Heart right ventricle (tissue), 16 donors: ENCODE measurements at regions not wholly inside any gene's neighbourhood (a gene's known extent, or its start where the extent isn't known, plus 50 kb on each side); places are given as distances from the start of the nearest gene placed in this dataset.

Source experiments
- ATAC-seq, 8 donors: fragments of 200-7000 bp; cut with Tn5 transposase; one replicate each; pipeline ENCODE4 v1.9.1; 2020; ENCODE audit warnings: mild to moderate bottlenecking in 8 of 8, moderate library complexity in 8 of 8, moderate number of reproducible peaks in 1 of 8
- DNase-seq, 2 donors: peaks; one replicate each; pipeline ENCODE4 v3.0.0-alpha.2; 2020
- H3K27ac ChIP-seq, 10 donors: fragments of 200-600 bp; sonication (generic) in 2 of 10; one replicate each; pipeline versions ENCODE4 v1.5.0 to v1.8.0; 2020 to 2022; ENCODE audit warnings: mild to moderate bottlenecking in 3 of 10
- H3K27me3 ChIP-seq, 7 donors: fragments of 200-600 bp; one replicate each; pipeline ENCODE4 v1.8.0; 2021 to 2022; ENCODE audit warnings: mild to moderate bottlenecking in 2 of 7
- H3K36me3 ChIP-seq, 9 donors: fragments of 200-600 bp; sonication (generic) in 1 of 9; one replicate each; pipeline versions ENCODE4 v1.5.0 to v1.8.0; 2020 to 2022; ENCODE audit warnings: mild to moderate bottlenecking in 2 of 9
- H3K4me1 ChIP-seq, 9 donors: fragments of 200-600 bp; sonication (generic) in 1 of 9; one replicate each; pipeline versions ENCODE4 v1.5.0 to v1.8.0; 2020 to 2022; ENCODE audit warnings: mild to moderate bottlenecking in 4 of 9
- H3K4me3 ChIP-seq, 10 donors: fragments of 200-600 bp; sonication (generic) in 2 of 10; one replicate each; pipeline versions ENCODE4 v1.5.0 to v1.8.0; 2020 to 2022; ENCODE audit warnings: mild to moderate bottlenecking in 7 of 10, moderate library complexity in 2 of 10
- H3K9me3 ChIP-seq, 11 donors: fragments of 200-600 bp in 10 of 11; sonication (generic) in 2 of 11; one replicate each; pipeline versions ENCODE4 v1.5.0 to v1.8.0; 2013 to 2022; ENCODE audit warnings: mild to moderate bottlenecking in 2 of 11, control low read depth in 1 of 11, moderate library complexity in 1 of 11
- CTCF ChIP-seq, 9 donors: fragments of 200-600 bp; sonication (generic) in 2 of 9; IDR thresholded peaks; one replicate each; pipeline versions ENCODE4 v1.5.0 to v1.8.0; 2021 to 2022; ENCODE audit warnings: antibody characterized with exemption in 9 of 9, mild to moderate bottlenecking in 5 of 9, moderate library complexity in 1 of 9
- WGBS, 2 donors: extraction: QIAGEN DNeasy Blood & Tissue Kit; methylation state at CpG; one replicate each; pipeline ENCODE4 v1.1.7; 2013; ENCODE audit warnings: inconsistent platforms in 1 of 2; 5-methylcytosine and 5-hydroxymethylcytosine counted together
- intact Hi-C, 10 donors: fragments of 100-400 bp; cut with DNase I; formaldehyde crosslinking; loops; one replicate each; pipeline versions ENCODE4 v1.11.1 to v1.14.2; 2022
- donor health status: Arrhythmogenic right ventricular cardiomyopathy.
- donor health status: ischemic (EF 13 %, LVEDD 7.1; RV severe dilation, severe dysfunction).
- donor health status: healthy with polysubstance abuse.
- donor health status: DM: no; HTN: yes; CAD: no.
- donor health status: DM: no; HTN: no; CAD: no.
- donor health status: ischemic (EF 25% LVEDD 6.9; RV normal size, moderate dysfunction).
- donor health status: ischemic (EF 25% LVEDD 5.7; RV mildly dilated, moderate dysfunction).
- donor health status: healthy.
- donor health status: DM: yes; HTN: yes; CAD: no.
- donor health status: Ischemic cardiomyopathy.
- donor health status: ischemic (EF 35%, LVEDD 5.7; RV mildly dilated, moderate dysfunction).
- donor health status: nonischemic (EF 11% LVEDD 7.7; RV severe dilation, severe dysfunction).
- donor health status: DM: yes; HTN: yes; CAD: no.
- donor health status: PGD.
- donor health status: ischemic (EF 29% LVEDD 5.4; RV normal size, mild dysfunction).
- donor health status: nonischemic (EF 23%, LVEDD 6.1; RV moderate dilation, normal function).

DNA sequence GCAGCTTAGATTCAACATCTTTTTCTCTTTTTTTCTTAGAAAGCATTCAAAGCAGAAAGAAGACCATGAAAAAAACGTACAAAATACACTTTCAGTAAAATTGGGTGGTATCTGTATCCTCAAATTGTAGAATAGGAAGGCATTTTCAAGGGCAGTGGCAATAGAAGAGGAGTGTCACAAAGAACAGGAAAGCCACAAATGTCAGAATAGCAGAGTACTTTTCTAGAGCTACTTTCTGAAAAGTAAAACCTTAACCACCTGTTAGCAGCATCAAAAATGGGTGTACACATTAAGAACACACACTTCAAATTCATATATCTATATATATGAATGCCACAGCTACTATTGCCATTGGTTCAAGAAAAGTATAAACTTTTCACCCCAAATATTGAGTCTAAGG is 412.1 kb upstream of the DCN start:
- no peak for ATAC-seq

DNA sequence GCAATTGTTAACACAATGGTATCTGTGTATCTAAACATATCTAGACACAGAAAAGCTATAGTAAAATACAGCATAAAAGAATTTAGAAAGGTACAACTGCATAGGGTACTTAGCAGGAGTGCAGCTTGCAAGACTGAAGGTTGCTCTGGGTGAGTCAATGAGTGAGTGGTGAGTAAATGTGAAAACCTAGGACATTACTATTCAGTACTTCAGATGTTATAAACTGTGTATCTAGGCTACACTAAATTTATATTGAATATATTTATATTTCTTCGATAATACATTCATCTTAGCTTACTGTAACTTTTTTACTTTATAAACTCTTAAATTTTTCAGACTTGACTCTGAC is 409.0 kb upstream of the DCN start:
- H3K9me3 ChIP-seq, result no peaks in the 10 kb centered on the region
- H3K27ac ChIP-seq, result no peak overlapping the region
- WGBS, 2 donors, result 0% methylated on average over 1 of the region's 1 CpG
- H3K4me3 ChIP-seq, result no peak overlapping the region
- H3K4me1 ChIP-seq, result peaks cover 0 to 12% (median 5%) of the 10 kb centered on the region in 9 donors
- intact Hi-C loops, result no loop called here
- no peak for TF ChIP-seq CTCF (IDR thresholded peaks at IDR 0.05)
- no peak for DNase-seq
- no peaks in the 10 kb centered on the region for H3K36me3 ChIP-seq
- H3K27me3 ChIP-seq, result no peaks in the 10 kb centered on the region
- no peak for ATAC-seq

More for the DNA sequence above, 412.1 kb upstream of the DCN start:
- no peak for DNase-seq
- no peaks in the 10 kb centered on the region for H3K27me3 ChIP-seq
- H3K27ac ChIP-seq, result no peak overlapping the region
- no peaks in the 10 kb centered on the region for H3K36me3 ChIP-seq
- peaks cover 0 to 6% (median 0%) of the 10 kb centered on the region in 11 donors for H3K9me3 ChIP-seq
- WGBS, 2 donors, result 77 to 79% methylated on average over 1 of the region's 1 CpG
- no peak for TF ChIP-seq CTCF (IDR thresholded peaks at IDR 0.05)
- H3K4me1 ChIP-seq, result peaks cover 0 to under 1% (median 0%) of the 10 kb centered on the region in 9 donors
- intact Hi-C loops, result no loop called here
- no peak overlapping the region for H3K4me3 ChIP-seq

DNA sequence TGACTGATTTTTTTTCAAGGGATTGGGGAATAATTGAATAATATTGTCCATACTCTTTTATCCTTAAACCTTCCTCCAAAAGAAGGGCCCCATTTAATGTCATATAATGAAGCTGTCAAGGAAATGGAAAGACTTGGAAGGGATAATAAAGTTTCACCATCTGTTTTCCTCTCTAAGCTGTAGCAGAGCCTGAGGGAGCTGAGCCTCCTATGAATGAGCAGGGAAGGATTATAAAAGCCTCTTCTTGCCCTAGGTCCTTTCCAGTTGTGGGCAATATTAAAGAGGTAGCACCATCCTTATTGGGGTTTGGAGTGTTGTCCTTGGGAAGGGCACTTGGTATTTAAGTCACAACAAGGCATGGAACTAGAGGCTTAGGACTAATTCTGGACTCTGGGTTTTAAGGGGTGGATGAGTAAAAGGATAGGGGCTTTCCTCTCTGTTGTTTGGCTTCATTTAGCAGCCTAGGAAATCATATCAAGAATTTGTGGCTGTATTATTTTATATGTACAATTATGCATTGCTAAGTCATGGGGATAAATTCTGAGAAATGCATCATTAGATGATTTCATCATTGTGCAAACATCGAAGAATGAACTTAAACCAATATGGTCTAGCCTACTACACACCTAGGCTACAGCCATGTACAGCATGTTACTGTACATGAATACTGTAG is 408.5 kb upstream of the DCN start:
- Histone ChIP-seq H3K27ac (no peak overlapping the region), H3K9me3 (no peaks in the 10 kb centered on the region), H3K4me1 (peaks cover 0 to 12% (median 5%) of the 10 kb centered on the region in 9 donors), H3K27me3 (no peaks in the 10 kb centered on the region), H3K4me3 (no peak overlapping the region), H3K36me3 (no peaks in the 10 kb centered on the region)
- no peak for ATAC-seq
- 93 to 100% methylated on average over 1 of the region's 1 CpG for WGBS, 2 donors
- no peak for TF ChIP-seq CTCF (IDR thresholded peaks at IDR 0.05)
- intact Hi-C loops, result no loop called here
- DNase-seq, result no peak

GRCh38 chr12:91588874-91589454 is 406.3 kb upstream of the DCN start:
- intact Hi-C loops, result loop anchor here in 2 of 10 donors (10.0 kb wide), 2 partner anchors 566 to 986 kb away; no protein-coding TSS in a partner anchor
- DNase-seq (no peak), ATAC-seq (peak in 3 of 8 donors; percentile 29 to 86 (median 67))
- Histone ChIP-seq H3K36me3 (no peaks in the 10 kb centered on the region), H3K27me3 (no peaks in the 10 kb centered on the region), H3K27ac (peak overlapping the region in 3 of 10 donors; percentile 2 to 43 (median 31)), H3K9me3 (no peaks in the 10 kb centered on the region), H3K4me1 (peaks cover 0 to 12% (median 5%) of the 10 kb centered on the region in 9 donors), H3K4me3 (no peak overlapping the region)
- 32 to 51% methylated on average over 2 of the region's 2 CpGs for WGBS, 2 donors
- TF ChIP-seq CTCF (IDR thresholded peaks at IDR 0.05), result no peak
